SK-N-SH (cell line): ENCODE measurements at regions not wholly inside any gene's neighbourhood (a gene's known extent, or its start where the extent isn't known, plus 50 kb on each side); places are given as distances from the start of the nearest gene placed in this dataset.

Experiments
- CTCF ChIA-PET: fragments of 300-600, 350-600 bp; formaldehyde crosslinking; extraction: SDS; loops from one replicate; lab custom pipeline; 2021; lab: Yijun Ruan, JAX
- POLR2A ChIA-PET: fragments of 350-600 bp; sonication (Branson Sonifier 250); formaldehyde crosslinking; extraction: SDS; loops from one replicate; lab custom pipeline; 2020; ENCODE audit warnings: antibody characterized with exemption, inconsistent platforms; lab: Yijun Ruan, JAX
- DNase-seq: peaks from one replicate; pipeline ENCODE4 v3.0.0; 2012
- H2AFZ ChIP-seq: fragments of 200-600 bp; sonication (generic); 2 replicates; pipeline ENCODE4 v1.8.1; 2016; ENCODE audit warnings: antibody characterized with exemption, mild to moderate bottlenecking, low read depth
- H3F3A ChIP-seq: fragments of 200-600 bp; sonication (generic); replicated peaks from 2 replicates; pipeline ENCODE3; 2016; ENCODE audit warnings: antibody characterized with exemption, mild to moderate bottlenecking; ENCODE audit not compliant: insufficient read depth
- H3K27ac ChIP-seq, 2 experiments: fragments of 200-500 bp in 1 of 2; fragments of 200-600 bp in 1 of 2; sonication (Bioruptor generic) in 1 of 2; sonication (generic), shearing (Covaris generic) in 1 of 2; 2 replicates each; pipeline versions ENCODE4 v1.5.1 to v1.6.1; 2014 to 2016; ENCODE audit warnings: low read depth in 2 of 2, inconsistent platforms in 1 of 2, low read length in 1 of 2, mild to moderate bottlenecking in 1 of 2, mixed read lengths in 1 of 2
- H3K27me3 ChIP-seq: fragments of 200-600 bp; sonication (generic), shearing (Covaris generic); 2 replicates; pipeline ENCODE4 v1.6.1; 2016; ENCODE audit warnings: mixed run types; ENCODE audit not compliant: insufficient read depth
- H3K36me3 ChIP-seq, 2 experiments: fragments of 200-500 bp in 1 of 2; fragments of 200-600 bp in 1 of 2; sonication (Bioruptor generic) in 1 of 2; sonication (generic) in 1 of 2; replicated peaks in 1 of 2; 2 replicates each; pipeline versions ENCODE3 to v1.5.1; 2014 to 2016; ENCODE audit warnings: low read length in 1 of 2, mild to moderate bottlenecking in 1 of 2; ENCODE audit not compliant: insufficient read depth in 2 of 2, control insufficient read depth in 1 of 2
- H3K4me1 ChIP-seq, 2 experiments: fragments of 200-500 bp in 1 of 2; fragments of 200-600 bp in 1 of 2; sonication (Bioruptor generic) in 1 of 2; sonication (generic), shearing (Covaris generic) in 1 of 2; 2 replicates each; pipeline versions ENCODE4 v1.5.1 to v1.6.1; 2014 to 2016; ENCODE audit warnings: low read depth in 1 of 2, low read length in 1 of 2, mixed run types in 1 of 2; ENCODE audit not compliant: insufficient read depth in 2 of 2, control insufficient read depth in 1 of 2
- H3K4me2 ChIP-seq: fragments of 200-600 bp; sonication (generic), shearing (Covaris generic); 2 replicates; pipeline ENCODE4 v1.6.1; 2017; ENCODE audit warnings: mixed run types
- H3K4me3 ChIP-seq, 2 experiments: fragments of 200-500 bp in 1 of 2; fragments of 200-600 bp in 1 of 2; sonication (Bioruptor generic) in 1 of 2; sonication (generic), shearing (Covaris generic) in 1 of 2; 2 replicates each; pipeline versions ENCODE4 v1.5.1 to v1.8.1; 2014 to 2016; ENCODE audit warnings: low read depth in 2 of 2, inconsistent platforms in 1 of 2, low read length in 1 of 2, mild to moderate bottlenecking in 1 of 2, mixed read lengths in 1 of 2, moderate library complexity in 1 of 2
- H3K79me2 ChIP-seq: fragments of 200-600 bp; sonication (generic); 2 replicates; pipeline ENCODE4 v1.8.1; 2017; ENCODE audit warnings: mild to moderate bottlenecking; ENCODE audit not compliant: insufficient read depth
- H3K9ac ChIP-seq: fragments of 200-600 bp; sonication (generic); 2 replicates; pipeline ENCODE4 v1.6.1; 2017; ENCODE audit warnings: mixed run types
- H3K9me2 ChIP-seq: fragments of 200-600 bp; sonication (generic); 2 replicates; pipeline ENCODE4 v1.6.1; 2017; ENCODE audit warnings: mixed run types
- H3K9me3 ChIP-seq: fragments of 200-600 bp; sonication (generic); 2 replicates; pipeline ENCODE4 v1.6.1; 2017; ENCODE audit warnings: mixed run types, mild to moderate bottlenecking, moderate library complexity
- H4K20me1 ChIP-seq: fragments of 200-600 bp; sonication (generic); 2 replicates; pipeline ENCODE4 v1.6.1; 2017; ENCODE audit warnings: mild to moderate bottlenecking, mixed run types; ENCODE audit not compliant: insufficient read depth
- YY1 ChIP-seq: IDR thresholded peaks from 2 replicates; pipeline ENCODE4 v1.4.0; 2012; ENCODE audit warnings: low read depth, mild to moderate bottlenecking
- WGBS: methylation state at CpG from one replicate; pipeline ENCODE4 v1.1.6; 2017; ENCODE audit warnings: low lambda C conversion rate; 5-methylcytosine and 5-hydroxymethylcytosine counted together
- small RNA-seq, 7 experiments: library from RNA; depleted of rRNA; stranded (forward); fragments of <200 nt; gene quantifications; one replicate each; pipeline ENCODE3, GENCODE V24; 2012

DNA sequence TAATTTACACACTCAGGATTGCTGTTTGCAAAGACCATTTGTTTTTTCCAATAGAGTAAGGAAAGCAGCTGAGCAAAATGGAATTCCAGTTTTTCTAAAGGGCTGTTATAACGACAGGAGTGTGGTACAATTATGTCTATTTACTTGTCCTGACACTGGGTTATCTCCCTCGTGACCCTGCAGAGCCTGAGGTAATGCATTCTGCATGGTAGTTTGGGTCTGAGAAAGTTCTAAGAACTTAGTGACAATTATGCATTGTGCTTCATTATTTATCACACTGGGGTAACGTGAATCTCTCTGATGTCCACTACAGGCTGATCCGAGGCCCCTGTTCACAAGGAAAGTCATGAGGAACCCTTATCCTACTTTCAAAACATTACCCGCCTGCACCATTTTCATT, 50.7 kb upstream of the EDNRB start:
- no peaks in the 10 kb centered on the region for H3K9me2 ChIP-seq
- no peaks in the 10 kb centered on the region for H3K27me3 ChIP-seq
- DNase-seq: no peak
- no peak overlapping the region for H3K4me2 ChIP-seq
- POLR2A ChIA-PET: no interaction called here
- CTCF ChIA-PET: interaction anchor here (0.8 kb wide), 1 partner anchor 25 kb away, joined by 3 read pairs; no protein-coding TSS in a partner anchor
- H3K36me3 ChIP-seq: no peaks in the 10 kb centered on the region
- no peak overlapping the region for H3K27ac ChIP-seq
- H3K4me3 ChIP-seq: no peak overlapping the region
- no peaks in the 10 kb centered on the region for H3K4me1 ChIP-seq
- H3K79me2 ChIP-seq: no peaks in the 10 kb centered on the region
- H3K9ac ChIP-seq: no peak overlapping the region
- H3K9me3 ChIP-seq: no peaks in the 10 kb centered on the region
- TF ChIP-seq YY1: no peak
- TF ChIP-seq, all 33 proteins: peak for 0
- 19% methylated on average over 5 of the region's 5 CpGs for WGBS
- no peaks in the 10 kb centered on the region for H3F3A ChIP-seq
- H4K20me1 ChIP-seq: no peaks in the 10 kb centered on the region
- H2AFZ ChIP-seq: no peak overlapping the region

Small RNA genes in the stretch of these regions (small RNA-seq; reads per million reads assigned to genes)
- 0 reads per million in 7 experiments for gene RNY3P3
